ENCODE measurements at regions not wholly inside any gene's neighbourhood (a gene's known extent, or its start where the extent isn't known, plus 50 kb on each side); places are given as distances from the start of the nearest gene placed in this dataset.
"Not testable (repeated sequence)": the region's sequence is repeated elsewhere in the genome, so short reads cannot be mapped to it uniquely, and the experiment has no call there.

GRCh38 chr5:138637256-138637655, 62.1 kb upstream of the HSPA9 start:
- no peak for FAIRE-seq
- DNase-seq (ENCODE audit: low read depth): no peak
- no peak for TF ChIP-seq CTCF (IDR thresholded peaks at IDR 0.05; ENCODE audit: insufficient read depth, low read length, severe bottlenecking)
- no peak overlapping the region for H3K4me3 ChIP-seq (ENCODE audit: low read depth, low read length)
- no peaks in the 10 kb centered on the region for H3K36me3 ChIP-seq (ENCODE audit: control insufficient read depth, insufficient read depth, low read length)
- H3K27me3 ChIP-seq (ENCODE audit: control insufficient read depth, insufficient read depth, low read length): no peaks in the 10 kb centered on the region

- FAIRE-seq: no peak
- H3K27me3 ChIP-seq (ENCODE audit: control insufficient read depth, insufficient read depth, low read length): no peaks in the 10 kb centered on the region
- TF ChIP-seq CTCF (IDR thresholded peaks at IDR 0.05; ENCODE audit: insufficient read depth, low read length, severe bottlenecking): no peak
- H3K4me3 ChIP-seq (ENCODE audit: low read depth, low read length): no peak overlapping the region
- H3K36me3 ChIP-seq (ENCODE audit: control insufficient read depth, insufficient read depth, low read length): no peaks in the 10 kb centered on the region
- DNase-seq (ENCODE audit: low read depth): peak; percentile 12
These were observed 61.3 kb upstream of the HSPA9 start for GRCh38 chr5:138636398-138636944.

GRCh38 chr5:138635708-138636107, 60.5 kb upstream of the HSPA9 start:
- Histone ChIP-seq H3K4me3 (ENCODE audit: low read depth, low read length) (no peak overlapping the region), H3K36me3 (ENCODE audit: control insufficient read depth, insufficient read depth, low read length) (no peaks in the 10 kb centered on the region), H3K27me3 (ENCODE audit: control insufficient read depth, insufficient read depth, low read length) (no peaks in the 10 kb centered on the region)
- DNase-seq (ENCODE audit: low read depth) (no peak), FAIRE-seq (no peak)
- no peak for TF ChIP-seq CTCF (IDR thresholded peaks at IDR 0.05; ENCODE audit: insufficient read depth, low read length, severe bottlenecking)

GRCh38 chr5:138635265-138635664, 60.1 kb upstream of the HSPA9 start:
- FAIRE-seq: no peak
- peak; percentile 31 for DNase-seq (ENCODE audit: low read depth)
- no peak for TF ChIP-seq CTCF (IDR thresholded peaks at IDR 0.05; ENCODE audit: insufficient read depth, low read length, severe bottlenecking)

GRCh38 chr5:138634804-138635203, 59.6 kb upstream of the HSPA9 start:
- not testable (repeated sequence) for DNase-seq (ENCODE audit: low read depth); FAIRE-seq; H3K4me3 ChIP-seq (ENCODE audit: low read depth, low read length); H3K36me3 ChIP-seq (ENCODE audit: control insufficient read depth, insufficient read depth, low read length); H3K27me3 ChIP-seq (ENCODE audit: control insufficient read depth, insufficient read depth, low read length)

More at GRCh38 chr5:138635265-138635664, 60.1 kb upstream of the HSPA9 start:
- Histone ChIP-seq H3K4me3 (ENCODE audit: low read depth, low read length) (no peak overlapping the region), H3K27me3 (ENCODE audit: control insufficient read depth, insufficient read depth, low read length) (no peaks in the 10 kb centered on the region), H3K36me3 (ENCODE audit: control insufficient read depth, insufficient read depth, low read length) (no peaks in the 10 kb centered on the region)

- peak; percentile 82 for DNase-seq (ENCODE audit: low read depth)
- FAIRE-seq: no peak
These were observed 57.8 kb upstream of the HSPA9 start for GRCh38 chr5:138632900-138633489.

More at GRCh38 chr5:138632900-138633489, 57.8 kb upstream of the HSPA9 start:
- Histone ChIP-seq H3K36me3 (ENCODE audit: control insufficient read depth, insufficient read depth, low read length) (no peaks in the 10 kb centered on the region), H3K4me3 (ENCODE audit: low read depth, low read length) (no peak overlapping the region), H3K27me3 (ENCODE audit: control insufficient read depth, insufficient read depth, low read length) (no peaks in the 10 kb centered on the region)
- peak; percentile 53 for TF ChIP-seq CTCF (IDR thresholded peaks at IDR 0.05; ENCODE audit: insufficient read depth, low read length, severe bottlenecking)
